SIG-M5 (cell line): ENCODE measurements at regions not wholly inside any gene's neighbourhood (a gene's known extent, or its start where the extent isn't known, plus 50 kb on each side); places are given as distances from the start of the nearest gene placed in this dataset.
"Not testable (repeated sequence)": the region's sequence is repeated elsewhere in the genome, so short reads cannot be mapped to it uniquely, and the experiment has no call there.

Source experiments
- DNase-seq: peaks from one replicate; lab custom pipeline; 2025; lab: John Stamatoyannopoulos, UW

DNA sequence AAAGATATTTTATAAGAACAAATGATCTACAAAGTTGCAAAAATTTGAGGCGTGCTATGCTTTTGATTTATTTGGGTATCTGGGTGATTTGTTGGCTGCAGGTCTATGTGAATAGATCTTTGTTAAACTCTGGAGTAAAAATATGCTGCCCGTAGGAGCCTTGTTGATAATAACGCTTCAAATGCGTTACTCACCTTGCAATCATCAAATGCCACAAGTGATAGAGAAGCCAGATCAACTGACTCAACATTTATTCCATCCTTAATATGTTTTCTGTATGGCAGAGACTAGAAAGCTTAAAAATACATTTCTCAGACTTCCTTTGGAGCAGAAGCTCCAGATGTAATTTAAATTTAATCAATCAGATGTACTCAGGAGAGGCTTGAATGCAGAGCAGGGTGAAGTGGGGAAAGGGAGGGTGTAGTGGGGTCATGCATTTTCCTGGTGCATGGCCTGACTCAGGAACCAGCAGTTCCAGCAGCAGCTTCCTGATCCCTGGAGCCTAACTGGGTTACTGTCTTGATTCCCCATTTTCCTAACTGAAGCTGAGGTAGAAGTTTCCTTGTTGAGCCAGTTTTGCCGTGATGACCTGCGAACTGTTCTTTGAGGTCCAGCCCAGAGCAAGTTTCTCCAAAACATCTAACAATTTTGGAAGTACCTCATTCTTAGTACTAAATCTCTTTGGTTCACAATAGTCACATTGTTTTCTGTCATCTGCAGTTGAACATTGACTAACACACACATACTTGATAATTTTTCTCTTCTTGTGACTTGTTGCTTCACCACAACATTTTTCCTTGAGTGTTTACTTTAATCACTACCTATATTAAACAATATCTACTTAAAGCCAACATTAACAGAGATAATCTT lies 284.7 kb upstream of the CWC22 start:
- no peak for DNase-seq

DNA sequence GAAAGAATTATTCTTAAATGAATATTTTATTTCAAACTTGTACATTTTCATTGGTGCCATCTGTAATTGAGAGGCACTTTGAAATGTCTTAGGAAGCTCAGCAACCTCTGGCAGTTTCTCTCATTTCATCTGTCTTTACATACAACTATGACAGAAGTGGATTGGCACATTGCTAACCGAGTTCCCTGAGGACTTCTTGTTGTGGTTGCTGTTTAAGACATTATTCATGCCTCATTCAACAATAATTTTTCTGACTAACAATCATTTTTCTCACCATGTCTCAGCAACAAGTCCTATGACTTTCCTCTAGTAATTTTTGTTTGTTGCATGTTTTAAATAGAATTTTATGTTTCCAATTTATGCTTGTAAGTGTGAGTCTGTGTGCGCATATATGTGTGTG lies 284.0 kb upstream of the CWC22 start:
- no peak for DNase-seq

DNA sequence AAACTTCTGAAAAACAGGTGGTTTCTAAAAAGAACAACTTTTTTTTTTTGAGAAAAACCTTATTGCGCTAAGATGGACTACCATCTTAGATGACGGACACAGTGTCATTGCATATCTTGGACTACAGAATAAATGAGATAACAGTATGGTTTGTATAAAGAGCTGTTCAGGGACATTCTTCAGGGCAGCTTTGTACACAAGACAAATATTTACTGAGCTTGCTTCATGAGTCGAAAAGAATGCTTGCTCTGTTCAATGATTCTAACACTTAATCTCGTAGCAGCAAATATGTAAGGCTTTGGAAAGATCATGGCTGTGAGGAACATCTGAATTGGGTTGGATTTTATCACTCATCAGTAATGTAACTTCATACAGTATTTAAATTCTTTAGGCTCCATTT lies 282.5 kb upstream of the CWC22 start:
- no peak for DNase-seq

DNA sequence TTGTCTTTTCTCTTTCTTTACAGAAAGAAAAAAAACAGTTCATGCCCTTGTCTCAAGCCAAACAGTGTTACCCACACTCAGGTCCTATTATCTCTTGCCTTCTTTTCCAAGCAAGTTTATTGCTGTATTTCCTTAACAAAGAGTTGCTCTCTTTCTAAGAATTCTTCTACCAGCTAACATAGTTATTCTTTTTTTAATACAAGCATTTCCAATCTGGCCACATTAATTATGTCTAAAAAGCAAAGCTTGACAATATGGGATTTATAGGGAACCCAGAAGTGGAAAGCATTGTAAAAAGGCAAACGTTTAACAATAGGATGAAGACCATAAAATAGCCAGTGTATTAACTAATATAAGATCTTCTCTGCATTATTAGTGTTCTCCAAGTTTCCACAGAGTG lies 272.5 kb upstream of the CWC22 start:
- no peak for DNase-seq

DNA sequence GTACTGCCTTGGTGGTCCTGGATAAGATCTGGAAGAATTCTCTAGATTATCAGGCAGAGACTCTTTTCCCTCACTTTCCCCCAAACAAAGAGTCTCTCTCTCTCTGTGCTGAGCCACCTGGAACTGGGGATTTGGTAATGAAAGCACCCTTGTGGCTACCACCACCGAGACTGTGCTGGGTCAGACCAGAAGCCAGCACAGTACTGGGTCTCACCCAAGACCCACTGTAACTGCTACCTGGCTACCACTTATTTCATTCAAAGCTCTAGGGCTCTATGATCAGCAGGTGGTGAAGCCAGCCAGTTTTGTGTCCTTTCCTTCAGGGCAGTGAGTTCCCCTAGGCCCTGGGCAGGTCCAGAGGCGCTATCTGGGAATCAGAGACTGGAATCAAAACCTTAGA lies 269.6 kb upstream of the CWC22 start:
- DNase-seq = no peak

DNA sequence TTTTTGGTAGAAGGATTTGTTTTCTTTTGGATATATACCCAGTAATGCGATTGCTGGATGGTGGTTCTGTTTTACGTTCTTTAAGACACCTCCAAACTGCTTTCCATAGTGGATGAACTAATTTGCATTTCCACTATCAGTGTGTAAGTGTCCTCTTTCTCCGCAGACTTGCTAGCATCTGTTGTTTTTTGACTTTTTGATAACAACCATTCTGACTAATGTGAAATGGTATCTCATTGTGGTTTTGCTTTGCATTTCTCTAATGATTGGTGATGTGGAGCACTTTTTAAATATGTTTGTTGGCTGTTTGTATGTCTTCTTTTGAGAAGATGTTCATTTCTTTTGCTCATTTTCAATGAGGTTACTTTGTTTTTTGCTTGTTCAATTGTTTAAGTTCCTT lies 260.9 kb upstream of the CWC22 start:
- no peak for DNase-seq

DNA sequence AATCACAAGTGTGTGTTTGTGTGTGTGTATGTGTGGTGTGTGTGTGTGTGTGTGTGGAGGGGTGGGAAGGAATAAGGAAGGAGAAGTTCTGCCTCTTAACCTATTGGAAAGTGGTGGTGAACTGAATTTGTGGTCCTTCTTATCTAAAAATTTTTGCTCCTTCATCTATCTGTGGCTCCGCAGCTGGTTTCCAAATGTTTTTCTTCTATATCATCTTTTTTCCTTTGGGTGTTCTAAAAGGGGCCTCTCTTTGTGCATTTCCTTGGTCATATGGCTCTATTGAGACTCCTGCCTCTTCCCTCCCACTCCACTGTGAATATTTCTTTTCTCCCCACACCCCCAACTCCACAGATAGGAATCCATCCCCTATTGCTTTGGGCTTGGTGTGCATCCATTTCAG lies 254.9 kb upstream of the CWC22 start:
- no peak for DNase-seq

DNA sequence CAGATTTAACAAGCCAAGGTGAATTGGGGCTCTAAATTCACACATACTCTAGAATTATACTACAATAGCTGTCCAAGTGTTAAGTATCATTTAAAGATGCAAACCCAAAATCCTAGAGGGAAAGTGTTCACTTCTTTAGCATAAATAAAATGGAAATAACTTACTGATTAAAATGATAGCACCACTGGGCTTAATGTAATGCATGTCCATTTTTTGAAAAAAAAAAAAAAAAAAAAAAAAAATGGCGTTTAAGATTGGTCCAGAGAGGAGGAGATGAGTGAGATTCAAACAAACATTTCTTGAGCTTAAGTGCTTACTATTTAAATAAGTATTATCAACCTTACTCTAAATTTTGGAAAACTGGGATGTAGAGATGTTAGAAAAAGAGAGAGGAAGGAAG lies 251.5 kb upstream of the CWC22 start:
- DNase-seq = no peak

DNA sequence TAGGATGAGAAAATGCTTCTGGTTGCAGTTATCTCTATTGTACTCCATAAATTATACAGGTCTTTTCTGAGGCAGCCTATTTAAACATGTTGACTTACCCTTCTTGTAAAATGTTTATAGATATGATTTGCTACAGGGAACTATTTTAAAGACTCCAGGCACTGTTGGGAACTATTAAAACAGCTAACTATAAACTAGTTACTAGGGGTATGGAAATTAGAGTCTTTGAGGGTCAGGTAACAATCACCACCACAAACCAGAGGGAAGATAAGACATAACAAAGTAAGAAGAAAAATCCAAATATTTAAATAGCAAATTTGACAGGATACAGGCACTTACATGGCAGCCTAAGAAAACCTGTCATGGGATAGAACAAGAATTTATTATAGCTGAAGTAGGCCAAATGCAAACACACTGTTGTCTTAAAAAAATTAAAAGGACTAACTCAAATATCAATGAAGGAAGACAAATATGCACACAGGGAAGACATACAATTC lies 251.0 kb upstream of the CWC22 start:
- DNase-seq = no peak

DNA sequence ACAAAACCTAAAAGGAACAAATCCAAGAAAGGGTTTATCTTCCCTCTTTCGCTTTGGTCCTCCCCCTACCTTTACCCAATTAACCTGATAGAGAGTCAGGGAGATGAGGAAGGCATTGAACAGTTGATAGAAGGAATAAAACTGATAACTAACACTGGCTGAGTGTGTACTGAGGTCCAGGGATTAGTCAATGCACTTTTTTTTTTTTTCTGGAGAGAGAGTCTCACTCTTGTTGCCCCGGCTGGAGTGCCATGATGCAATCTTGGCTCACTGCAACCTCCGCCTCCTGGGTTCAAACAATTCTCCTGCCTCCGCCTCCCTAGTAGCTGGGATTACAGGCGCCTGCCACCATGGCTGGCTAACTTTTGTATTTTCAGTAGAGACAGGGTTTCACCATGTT lies 250.2 kb upstream of the CWC22 start:
- DNase-seq = no peak

DNA sequence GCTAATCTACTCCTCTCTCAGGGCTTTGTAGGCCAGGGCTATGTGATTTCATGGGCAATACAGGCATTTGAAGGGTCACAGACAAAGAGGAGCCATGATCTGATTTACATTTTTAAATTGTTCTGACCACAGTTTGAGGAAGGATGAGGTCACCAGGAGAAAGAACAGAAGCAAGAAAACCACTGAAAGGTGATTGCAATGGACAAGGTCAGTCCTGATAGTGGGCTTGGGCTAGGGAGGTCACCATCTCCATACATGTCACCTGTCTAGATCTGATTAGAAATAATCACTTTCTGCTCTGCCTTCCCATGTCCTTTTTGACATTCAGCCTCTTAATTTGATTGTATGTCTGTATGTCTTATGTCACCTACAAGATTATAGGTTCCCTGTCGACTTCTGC lies 248.9 kb upstream of the CWC22 start:
- DNase-seq = no peak

DNA sequence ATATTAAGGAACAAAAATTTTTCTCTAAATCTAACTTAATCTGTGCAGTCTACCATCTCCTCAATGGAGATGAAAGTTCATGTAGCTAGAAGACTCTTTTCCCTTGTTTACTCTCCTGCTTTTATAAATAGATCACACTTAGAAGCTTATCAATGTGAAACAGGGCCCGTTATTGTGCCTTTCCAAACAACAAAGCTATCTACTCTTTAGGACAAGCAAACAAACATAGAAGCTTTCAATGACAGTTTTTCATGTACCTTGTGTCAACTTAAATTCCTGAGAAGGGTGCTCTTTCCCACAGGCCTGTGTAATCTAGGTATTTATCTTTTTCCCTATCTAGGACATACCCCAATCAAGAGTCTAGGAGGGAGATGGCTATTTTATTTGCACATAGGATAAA lies 247.8 kb upstream of the CWC22 start:
- DNase-seq = no peak

DNA sequence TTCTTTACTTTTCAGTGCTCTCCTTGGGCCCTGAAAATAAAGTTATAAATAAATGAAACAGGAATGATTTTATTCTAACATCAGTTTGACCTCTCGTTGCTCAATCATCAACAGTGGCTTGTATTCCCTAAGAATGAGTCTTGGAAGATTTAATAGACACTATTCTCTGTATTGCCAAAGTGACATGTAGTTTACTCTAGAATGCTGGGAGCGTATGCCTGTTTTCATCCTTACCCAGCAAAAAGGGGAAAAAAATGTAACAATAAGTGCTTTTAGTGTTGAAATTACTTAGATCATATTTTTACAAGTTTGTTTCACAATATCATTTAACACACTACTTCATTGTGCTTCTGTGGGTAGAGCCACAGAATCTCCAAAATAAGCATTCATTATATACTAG lies 240.6 kb upstream of the CWC22 start:
- DNase-seq = no peak

DNA sequence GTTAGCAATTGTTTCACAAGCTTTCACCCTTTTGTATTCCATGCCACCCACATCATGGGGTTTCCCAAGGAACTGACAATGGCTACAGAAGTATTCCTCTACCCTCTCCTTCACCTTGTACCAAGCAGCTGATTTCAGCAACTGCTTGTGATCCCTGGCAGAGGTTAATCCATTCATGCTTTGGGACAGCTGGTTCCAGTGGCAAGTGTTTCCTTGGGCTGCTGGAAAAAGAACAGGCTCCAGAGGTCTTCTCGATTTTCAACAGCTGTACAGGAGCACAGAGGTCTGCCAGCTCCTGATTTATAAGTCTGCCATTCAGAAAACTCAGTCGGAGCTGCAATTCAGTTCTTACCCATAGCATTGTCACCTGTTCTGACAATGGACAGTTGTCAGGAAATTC lies 239.2 kb upstream of the CWC22 start:
- DNase-seq = no peak

DNA sequence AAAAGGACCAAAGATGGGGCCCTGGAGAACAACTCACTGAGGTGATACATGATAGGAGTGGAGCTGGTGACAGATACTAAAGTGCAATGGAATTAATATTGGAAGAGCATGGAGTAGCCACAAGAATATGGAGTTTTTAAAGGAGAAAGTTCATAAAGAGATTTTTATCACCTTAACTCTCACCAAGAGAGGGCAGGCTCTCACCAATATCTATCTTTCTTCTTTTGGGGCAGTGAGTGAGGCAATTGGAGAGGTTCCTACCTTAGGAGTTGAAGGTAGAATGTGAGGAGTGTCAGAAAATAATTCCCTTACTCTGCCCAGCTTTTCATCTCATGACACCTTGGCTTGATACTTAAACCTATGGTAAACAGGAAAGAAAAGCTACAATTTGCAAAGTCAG lies 233.7 kb upstream of the CWC22 start:
- DNase-seq = no peak

DNA sequence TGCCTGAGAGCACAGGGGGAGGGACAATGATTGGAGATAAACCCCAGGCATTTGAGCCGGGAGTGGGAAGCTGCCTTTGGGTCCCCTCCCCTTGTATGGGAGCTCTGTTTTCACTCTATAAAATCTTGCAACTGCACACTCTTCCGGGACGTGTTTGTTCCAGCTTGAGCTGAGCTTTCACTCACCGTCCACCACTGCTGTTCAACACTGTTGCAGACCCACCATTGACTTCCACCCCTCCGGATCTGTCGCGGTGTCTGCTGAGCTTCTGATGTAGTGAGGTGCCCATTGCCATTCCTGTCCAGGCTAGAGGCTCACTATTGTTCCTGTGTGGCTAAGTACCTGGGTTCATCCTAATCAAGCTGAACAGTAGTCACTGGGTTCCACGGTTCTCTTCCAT lies 231.6 kb upstream of the CWC22 start:
- DNase-seq = no peak

DNA sequence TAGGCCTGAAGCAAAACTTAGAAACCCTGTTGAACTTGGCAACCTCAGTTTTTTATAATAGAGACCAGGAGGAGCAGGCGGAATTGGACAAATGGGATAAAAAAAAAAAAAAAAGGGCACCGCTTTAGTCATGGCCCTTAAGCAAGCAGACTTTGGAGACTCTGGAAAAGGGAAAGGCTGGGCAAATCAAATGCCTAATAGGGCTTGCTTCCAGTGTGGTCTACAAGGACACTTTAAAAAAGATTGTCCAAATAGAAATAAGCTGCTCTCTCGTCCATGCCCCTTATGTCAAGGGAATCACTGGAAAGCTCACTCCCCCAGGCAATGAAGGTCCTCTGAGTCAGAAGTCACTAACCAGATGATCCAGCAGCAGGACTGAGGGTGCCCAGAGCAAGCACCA lies 229.0 kb upstream of the CWC22 start:
- not testable (repeated sequence) for DNase-seq

DNA sequence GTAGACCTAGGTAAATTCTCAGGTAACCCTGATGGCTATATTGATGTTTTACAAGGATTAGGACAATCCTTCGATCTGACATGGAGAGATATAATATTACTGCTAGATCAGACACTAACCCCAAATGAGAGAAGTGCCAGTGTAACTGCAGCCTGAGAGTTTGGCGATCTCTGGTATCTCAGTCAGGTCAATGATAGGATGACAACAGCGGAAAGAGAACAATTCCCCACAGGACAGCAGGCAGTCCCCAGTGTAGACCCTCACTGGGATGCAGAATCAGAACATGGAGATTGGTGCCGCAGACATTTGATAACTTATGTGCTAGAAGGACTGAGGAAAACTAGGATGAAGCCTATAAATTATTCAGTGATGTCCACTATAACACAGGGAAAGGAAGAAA lies 228.4 kb upstream of the CWC22 start:
- DNase-seq = not testable (repeated sequence)

DNA sequence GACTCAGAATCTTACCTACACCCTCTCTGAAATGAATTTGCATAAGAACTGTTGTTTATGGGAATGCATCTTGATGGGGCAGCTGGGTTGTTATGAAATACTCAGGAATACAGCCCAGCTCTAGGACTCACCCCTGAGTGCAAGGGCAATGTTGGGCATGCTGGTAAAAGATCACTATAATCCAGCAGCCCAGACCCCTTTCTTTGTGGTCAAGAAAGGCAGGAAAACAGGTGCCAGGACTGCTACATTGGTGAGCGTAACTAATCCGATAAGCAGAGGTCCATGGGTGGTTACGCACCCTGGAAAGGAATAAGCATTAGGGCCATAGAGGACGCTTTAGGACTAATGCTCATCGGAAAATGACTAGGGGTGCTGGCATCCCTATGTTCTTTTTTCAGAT lies 227.9 kb upstream of the CWC22 start:
- DNase-seq = not testable (repeated sequence)

DNA sequence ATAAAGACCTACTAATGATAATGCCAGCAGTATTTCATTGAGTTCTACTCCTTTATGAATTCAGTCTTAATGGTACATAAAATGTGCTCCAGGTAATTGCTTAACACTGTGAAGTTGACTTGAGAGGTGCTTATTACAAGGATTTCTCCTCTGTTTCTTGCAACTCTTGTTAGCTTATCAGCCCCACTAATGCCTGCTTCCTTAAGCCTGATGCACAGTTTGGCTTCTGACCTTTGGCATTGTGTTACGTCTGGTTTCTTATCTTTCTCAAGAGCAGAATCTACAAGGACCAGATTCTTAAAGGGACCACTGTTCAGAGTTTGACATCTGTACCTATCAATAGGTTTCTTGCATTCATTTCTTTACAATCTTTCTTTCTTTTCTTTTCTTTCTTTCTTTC lies 223.9 kb upstream of the CWC22 start:
- DNase-seq = no peak

DNA sequence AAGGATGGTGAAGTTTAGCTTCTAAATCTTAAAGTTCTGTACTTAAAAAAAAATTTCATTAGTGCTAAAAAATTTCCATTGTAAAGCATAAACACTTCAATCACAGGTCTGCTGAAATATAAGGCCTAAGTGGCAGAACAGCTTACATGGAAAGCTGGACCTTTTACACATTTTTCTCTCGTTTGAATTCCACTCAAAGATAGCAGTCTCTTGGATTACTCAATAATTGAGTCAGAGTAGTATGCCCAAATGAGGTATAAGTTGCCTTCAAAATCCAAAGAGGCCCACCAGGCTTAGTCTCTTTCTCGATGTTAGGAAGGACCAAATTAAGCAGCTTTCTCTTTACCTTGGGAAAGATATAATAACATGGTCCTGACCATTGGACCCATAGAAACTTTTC lies 220.4 kb upstream of the CWC22 start:
- DNase-seq = no peak

DNA sequence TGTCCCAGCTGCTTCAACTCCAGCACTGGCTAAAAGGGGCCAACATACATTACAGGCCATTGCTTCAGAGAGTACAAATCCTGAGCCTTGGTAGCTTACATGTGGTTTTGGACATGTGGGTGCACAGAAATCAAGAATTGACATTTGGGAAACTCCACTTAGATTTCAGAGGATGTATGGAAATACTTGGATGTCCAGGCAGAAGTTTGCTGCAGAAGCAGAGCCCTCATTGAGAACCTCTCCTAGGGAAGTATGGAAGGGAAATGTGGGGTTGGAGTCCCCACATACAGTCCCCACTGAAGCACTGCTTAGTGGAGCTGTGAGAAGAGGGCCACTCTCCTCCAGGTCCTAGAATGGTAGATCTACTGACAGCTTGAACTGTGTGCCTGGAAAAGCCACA lies 218.0 kb upstream of the CWC22 start:
- DNase-seq = no peak

DNA sequence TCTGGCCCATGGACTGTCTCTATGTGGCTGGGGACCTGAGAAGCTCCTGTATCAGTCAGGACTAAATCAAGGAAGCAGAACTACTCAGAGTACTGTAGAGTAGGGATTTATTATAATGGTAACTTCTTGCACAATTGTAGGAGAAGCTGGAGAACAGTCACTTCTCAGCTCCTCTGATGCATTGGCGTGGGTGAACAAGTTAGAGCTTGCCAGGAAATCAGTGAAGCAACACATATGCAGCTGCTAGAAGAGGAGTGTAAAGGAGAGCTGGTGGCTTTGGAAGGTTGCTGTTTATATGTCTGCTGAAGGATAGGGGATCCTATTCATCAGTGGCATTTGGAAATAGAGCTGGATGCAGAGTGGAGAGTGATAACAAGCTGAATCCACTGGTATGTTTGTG lies 215.5 kb upstream of the CWC22 start:
- DNase-seq = no peak

DNA sequence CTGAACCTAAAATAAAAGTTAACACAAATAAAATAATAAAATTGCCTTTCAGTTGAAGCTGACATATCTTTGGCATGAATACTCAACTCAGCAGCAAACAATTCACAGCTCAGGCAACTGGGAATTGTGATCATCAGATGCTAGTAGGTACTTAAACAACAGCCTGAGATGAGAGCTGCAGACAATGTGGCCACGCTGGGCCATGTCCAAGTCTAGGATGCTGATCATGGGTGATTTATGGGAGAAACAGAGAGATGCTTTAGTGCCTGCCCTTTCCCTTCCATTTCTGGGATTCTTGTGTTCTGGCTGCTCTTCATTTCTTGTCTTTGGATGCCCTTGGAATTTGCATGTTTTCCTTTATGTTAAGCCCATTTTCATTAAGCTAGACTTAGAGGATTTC lies 212.4 kb upstream of the CWC22 start:
- DNase-seq = no peak
